Upper lobe of left lung (tissue), 6 donors: ENCODE measurements at regions not wholly inside any gene's neighbourhood (a gene's known extent, or its start where the extent isn't known, plus 50 kb on each side); places are given as distances from the start of the nearest gene placed in this dataset.

Source experiments
- ATAC-seq, 2 donors: fragments of 200-7000 bp; cut with Tn5 transposase; one replicate each; pipeline ENCODE4 v1.9.1; 2022; ENCODE audit warnings: mild to moderate bottlenecking in 2 of 2, moderate library complexity in 2 of 2; ENCODE audit not compliant: low FRiP score in 2 of 2
- DNase-seq, 2 donors: peaks; one replicate each; pipeline ENCODE4 v3.0.0-alpha.2; 2019 to 2020
- H3K27ac ChIP-seq, 4 donors: fragments of 200-600 bp; sonication (generic); one replicate each; pipeline ENCODE4 v1.5.1; 2016 to 2019
- H3K27me3 ChIP-seq, 4 donors: fragments of 200-600 bp; sonication (generic); one replicate each; pipeline ENCODE4 v1.5.1; 2017 to 2019
- H3K36me3 ChIP-seq, 4 donors: fragments of 200-600 bp; sonication (generic); one replicate each; pipeline ENCODE4 v1.5.1; 2016 to 2019
- H3K4me1 ChIP-seq, 4 donors: fragments of 200-600 bp; sonication (generic); one replicate each; pipeline ENCODE4 v1.5.1; 2018 to 2019
- H3K4me3 ChIP-seq, 4 donors: fragments of 200-600 bp; sonication (generic); one replicate each; pipeline ENCODE4 v1.5.1; 2017 to 2019; ENCODE audit warnings: mild to moderate bottlenecking in 2 of 4, moderate library complexity in 1 of 4
- H3K9me3 ChIP-seq, 4 donors: fragments of 200-600 bp; sonication (generic); one replicate each; pipeline ENCODE4 v1.5.1; 2018 to 2019
- CTCF ChIP-seq, 6 experiments: fragments of 450-650 bp in 4 of 6; fragments of 200-600 bp in 2 of 6; sonication (generic) in 2 of 6; IDR thresholded peaks; one replicate each; pipeline ENCODE4 v1.5.1; 2016 to 2019; ENCODE audit warnings: antibody characterized with exemption in 6 of 6
- EP300 ChIP-seq, 4 donors: sonication (generic); formaldehyde crosslinking; IDR thresholded peaks; one replicate each; pipeline ENCODE4 v1.5.1; 2017; ENCODE audit warnings: antibody characterized with exemption in 4 of 4, control low read depth in 2 of 4
- POLR2A ChIP-seq, 4 donors: fragments of 450-650 bp; IDR thresholded peaks; one replicate each; pipeline ENCODE4 v1.5.1; 2016 to 2017; ENCODE audit warnings: antibody characterized with exemption in 4 of 4, mild to moderate bottlenecking in 2 of 4
- POLR2AphosphoS5 ChIP-seq, 2 donors: sonication (generic); formaldehyde crosslinking; IDR thresholded peaks; one replicate each; pipeline ENCODE4 v1.5.1; 2017; ENCODE audit warnings: antibody characterized with exemption in 2 of 2
- WGBS, 2 donors: methylation state at CpG; one replicate each; pipeline ENCODE4 v1.1.5; 2017 to 2018; 5-methylcytosine and 5-hydroxymethylcytosine counted together
- donor health status: DM: no; HTN: no; CAD: no; lungs with moderate emphysema.
- donor health status: DM: no; HTN: yes; CAD: no; lungs with severe emphysema.

- Histone ChIP-seq H3K27me3 (no peaks in the 10 kb centered on the region), H3K27ac (no peak overlapping the region), H3K4me1 (no peaks in the 10 kb centered on the region), H3K4me3 (no peak overlapping the region), H3K36me3 (no peaks in the 10 kb centered on the region), H3K9me3 (no peaks in the 10 kb centered on the region)
- WGBS, 2 donors: 75 to 82% methylated on average over 4 of the region's 4 CpGs
- ATAC-seq (peak in 1 of 2 donors; percentile 39), DNase-seq (peak in 1 of 2 donors; percentile 25)
- TF ChIP-seq POLR2AphosphoS5 (IDR thresholded peaks at IDR 0.05) (no peak), POLR2A (IDR thresholded peaks at IDR 0.05) (no peak), CTCF (IDR thresholded peaks at IDR 0.05) (no peak), EP300 (IDR thresholded peaks at IDR 0.05) (no peak)
These were observed 148.6 kb downstream of the SUCNR1 start for GRCh38 chr3:152021951-152022461.

- DNase-seq (no peak), ATAC-seq (peak in 1 of 2 donors; percentile 15)
- TF ChIP-seq POLR2A (IDR thresholded peaks at IDR 0.05) (no peak), CTCF (IDR thresholded peaks at IDR 0.05) (peak in 2 of 6 experiments; percentile 28 to 41)
- Histone ChIP-seq H3K27ac (no peak overlapping the region), H3K27me3 (no peaks in the 10 kb centered on the region), H3K9me3 (no peaks in the 10 kb centered on the region), H3K4me3 (no peak overlapping the region), H3K4me1 (no peaks in the 10 kb centered on the region), H3K36me3 (no peaks in the 10 kb centered on the region)
- WGBS, 2 donors: 44 to 57% methylated on average over 5 of the region's 5 CpGs
These were observed 152.7 kb downstream of the SUCNR1 start for GRCh38 chr3:152026033-152026556.

- Histone ChIP-seq H3K27me3 (no peaks in the 10 kb centered on the region), H3K4me3 (no peak overlapping the region), H3K36me3 (no peaks in the 10 kb centered on the region), H3K27ac (no peak overlapping the region), H3K4me1 (no peaks in the 10 kb centered on the region), H3K9me3 (no peaks in the 10 kb centered on the region)
- ATAC-seq: no peak
- WGBS, 2 donors: 93 to 96% methylated on average over 4 of the region's 4 CpGs
- TF ChIP-seq EP300 (IDR thresholded peaks at IDR 0.05): no peak
- no peak for TF ChIP-seq POLR2A (IDR thresholded peaks at IDR 0.05)
- TF ChIP-seq POLR2AphosphoS5 (IDR thresholded peaks at IDR 0.05): no peak
- no peak for TF ChIP-seq CTCF (IDR thresholded peaks at IDR 0.05)
- DNase-seq: no peak
These were observed 156.9 kb downstream of the SUCNR1 start for GRCh38 chr3:152030320-152030719.

DNA sequence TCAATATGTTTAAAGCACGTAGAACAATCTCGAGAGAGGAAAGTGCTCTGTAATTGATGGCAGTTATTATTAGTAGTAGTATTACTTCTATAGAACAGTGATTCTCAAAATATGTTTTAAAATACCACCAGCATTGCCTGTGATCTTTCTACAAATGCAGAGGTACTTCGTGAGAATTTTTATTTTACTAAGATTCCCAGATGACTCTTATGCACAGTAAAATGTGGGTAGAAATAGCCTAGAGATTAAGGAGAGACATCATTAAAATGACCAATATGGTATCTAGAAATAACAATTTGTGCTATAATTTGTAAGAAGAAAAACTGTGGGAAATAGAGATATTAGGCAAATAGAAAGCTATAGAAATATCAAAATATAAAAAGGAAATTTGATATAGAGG is 157.9 kb downstream of the SUCNR1 start:
- TF ChIP-seq CTCF (IDR thresholded peaks at IDR 0.05) (no peak), POLR2A (IDR thresholded peaks at IDR 0.05) (no peak), EP300 (IDR thresholded peaks at IDR 0.05) (no peak), POLR2AphosphoS5 (IDR thresholded peaks at IDR 0.05) (no peak)
- no peaks in the 10 kb centered on the region for H3K27me3 ChIP-seq
- peaks cover 0 to 7% (median 0%) of the 10 kb centered on the region in 4 donors for H3K9me3 ChIP-seq
- no peaks in the 10 kb centered on the region for H3K4me1 ChIP-seq
- DNase-seq (no peak), ATAC-seq (no peak)
- no peak overlapping the region for H3K27ac ChIP-seq
- no peak overlapping the region for H3K4me3 ChIP-seq
- H3K36me3 ChIP-seq: no peaks in the 10 kb centered on the region
- 91 to 93% methylated on average over 3 of the region's 3 CpGs for WGBS, 2 donors

DNA sequence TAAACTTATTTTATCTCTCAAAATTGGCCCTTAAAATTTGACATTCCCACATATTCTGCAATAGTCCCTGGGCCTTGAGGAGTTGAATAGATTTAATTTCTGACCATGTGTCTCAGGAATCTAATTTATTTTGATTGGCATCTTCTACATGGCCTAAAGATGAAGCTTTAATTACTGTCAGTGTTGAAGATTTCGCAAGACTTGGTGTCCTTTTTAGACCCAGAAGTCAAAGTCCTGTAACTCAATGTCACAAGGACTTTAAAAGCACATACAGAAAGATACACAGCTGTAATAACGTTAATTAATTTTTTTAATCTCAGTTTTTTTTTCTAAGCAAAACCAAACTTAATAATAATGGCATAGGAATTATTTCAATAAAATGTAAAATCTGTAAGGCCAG is 163.9 kb downstream of the SUCNR1 start:
- Histone ChIP-seq H3K27ac (no peak overlapping the region), H3K9me3 (peaks cover 0 to 12% (median 4%) of the 10 kb centered on the region in 4 donors), H3K4me1 (no peaks in the 10 kb centered on the region), H3K36me3 (no peaks in the 10 kb centered on the region), H3K4me3 (no peak overlapping the region), H3K27me3 (no peaks in the 10 kb centered on the region)
- DNase-seq (no peak), ATAC-seq (no peak)
- 87 to 93% methylated on average over 2 of the region's 2 CpGs for WGBS, 2 donors
- TF ChIP-seq CTCF (IDR thresholded peaks at IDR 0.05) (no peak), POLR2AphosphoS5 (IDR thresholded peaks at IDR 0.05) (no peak)
